SU-DHL-6 (cell line): ENCODE measurements at regions not wholly inside any gene's neighbourhood (a gene's known extent, or its start where the extent isn't known, plus 50 kb on each side); places are given as distances from the start of the nearest gene placed in this dataset.

ENCODE experiments used
- H2AFZ ChIP-seq: fragments of 200-600 bp; sonication (generic); 2 replicates; pipeline ENCODE4 v1.6.1; 2014; ENCODE audit warnings: low read depth, mild to moderate bottlenecking, moderate library complexity, mixed read lengths, antibody characterized with exemption, low read length; ENCODE audit not compliant: severe bottlenecking
- H3F3A ChIP-seq: fragments of 200-600 bp; shearing (Covaris generic); 2 replicates; pipeline ENCODE4 v1.6.0; 2016; ENCODE audit warnings: antibody characterized with exemption, mild to moderate bottlenecking; ENCODE audit not compliant: insufficient read depth
- H3K27ac ChIP-seq: fragments of 200-600 bp; sonication (generic); 2 replicates; pipeline ENCODE4 v1.5.1; 2016; ENCODE audit warnings: low read depth, mild to moderate bottlenecking, low read length, moderate library complexity, mixed read lengths
- H3K27me3 ChIP-seq: fragments of 200-600 bp; sonication (generic), shearing (Covaris generic); 2 replicates; pipeline ENCODE4 v1.6.0; 2014; ENCODE audit warnings: mild to moderate bottlenecking, low read length
- H3K36me3 ChIP-seq: fragments of 200-600 bp; sonication (generic); 2 replicates; pipeline ENCODE4 v1.6.1; 2014; ENCODE audit warnings: mild to moderate bottlenecking, low read length, mixed read lengths
- H3K4me2 ChIP-seq: fragments of 300-600, 200-600 bp; shearing (Covaris generic), sonication (generic); 2 replicates; pipeline ENCODE4 v1.6.0; 2014; ENCODE audit warnings: low read length, low read depth, mild to moderate bottlenecking; ENCODE audit not compliant: poor library complexity, severe bottlenecking
- H3K4me3 ChIP-seq: fragments of 200-600 bp; sonication (generic); 2 replicates; pipeline ENCODE4 v1.5.1; 2014; ENCODE audit warnings: antibody characterized with exemption, low read length, mild to moderate bottlenecking, mixed read lengths; ENCODE audit not compliant: insufficient read depth, poor library complexity, severe bottlenecking
- H3K79me2 ChIP-seq: fragments of 200-600 bp; sonication (generic); 2 replicates; pipeline ENCODE4 v1.6.1; 2014; ENCODE audit warnings: mild to moderate bottlenecking, low read length, moderate library complexity; ENCODE audit not compliant: insufficient read depth
- H3K9ac ChIP-seq: fragments of 200-600 bp; sonication (generic); 2 replicates; pipeline ENCODE4 v1.7.0; 2014; ENCODE audit warnings: mild to moderate bottlenecking, low read length
- H3K9me2 ChIP-seq: fragments of 200-600 bp; sonication (generic); replicated peaks from 2 replicates; pipeline ENCODE4 v1.6.1; 2014; ENCODE audit warnings: low read length; ENCODE audit not compliant: insufficient read depth
- H3K9me3 ChIP-seq: fragments of 200-600 bp; sonication (generic); 2 replicates; pipeline ENCODE4 v1.6.1; 2014; ENCODE audit warnings: low read length, mixed read lengths; ENCODE audit not compliant: insufficient read depth
- H4K20me1 ChIP-seq: fragments of 200-600 bp; sonication (generic); 2 replicates; pipeline ENCODE4 v1.6.1; 2014; ENCODE audit warnings: low read depth, mild to moderate bottlenecking, antibody characterized with exemption, low read length, moderate library complexity, mixed read lengths
- EZH2phosphoT487 ChIP-seq: fragments of 200-600 bp; sonication (generic), shearing (Covaris generic); conservative IDR thresholded peaks from 2 replicates; pipeline ENCODE4 v1.6.1; 2018; ENCODE audit warnings: mild to moderate bottlenecking, antibody characterized with exemption, low read length, moderate library complexity, mixed read lengths
- TF ChIP-seq, protein P1 (sequence below): fragments of 200-600 bp; sonication (generic); IDR thresholded peaks from one replicate; pipeline ENCODE4 v1.5.1; 2017; ENCODE audit warnings: antibody characterized with exemption, mild to moderate bottlenecking, low read length, moderate library complexity; ENCODE audit not compliant: insufficient read depth, poor library complexity, severe bottlenecking

DNA sequence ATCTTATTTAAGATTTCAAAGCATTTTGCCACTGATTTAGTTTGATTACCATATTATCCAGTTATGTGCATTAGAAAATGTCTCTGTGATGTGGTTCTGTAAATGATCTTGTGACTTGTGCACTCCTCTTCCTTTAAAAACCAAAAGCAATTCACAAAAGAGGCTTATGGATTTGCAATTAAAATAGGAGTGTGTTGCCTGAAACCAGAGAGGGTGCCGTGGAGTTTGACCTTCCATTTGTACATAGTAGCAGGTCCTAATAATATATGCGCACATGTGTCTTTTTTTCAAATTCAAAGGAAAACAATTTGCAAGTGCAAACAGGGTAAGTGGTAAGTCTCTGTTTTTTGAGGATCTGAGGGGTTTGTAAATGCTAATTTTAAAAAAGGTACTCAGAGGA, 470.9 kb downstream of the VRK1 start:
- no peak overlapping the region for H3K4me2 ChIP-seq
- H3K36me3 ChIP-seq: no peaks in the 10 kb centered on the region
- no peak overlapping the region for H3K27ac ChIP-seq
- no peaks in the 10 kb centered on the region for H3K9me3 ChIP-seq
- H3F3A ChIP-seq: no peaks in the 10 kb centered on the region
- no peak overlapping the region for H3K9ac ChIP-seq
- no peaks in the 10 kb centered on the region for H3K27me3 ChIP-seq
- no peaks in the 10 kb centered on the region for H3K9me2 ChIP-seq
- no peaks in the 10 kb centered on the region for H3K79me2 ChIP-seq
- TF ChIP-seq EZH2phosphoT487: no peak
- TF ChIP-seq, protein P1, sequence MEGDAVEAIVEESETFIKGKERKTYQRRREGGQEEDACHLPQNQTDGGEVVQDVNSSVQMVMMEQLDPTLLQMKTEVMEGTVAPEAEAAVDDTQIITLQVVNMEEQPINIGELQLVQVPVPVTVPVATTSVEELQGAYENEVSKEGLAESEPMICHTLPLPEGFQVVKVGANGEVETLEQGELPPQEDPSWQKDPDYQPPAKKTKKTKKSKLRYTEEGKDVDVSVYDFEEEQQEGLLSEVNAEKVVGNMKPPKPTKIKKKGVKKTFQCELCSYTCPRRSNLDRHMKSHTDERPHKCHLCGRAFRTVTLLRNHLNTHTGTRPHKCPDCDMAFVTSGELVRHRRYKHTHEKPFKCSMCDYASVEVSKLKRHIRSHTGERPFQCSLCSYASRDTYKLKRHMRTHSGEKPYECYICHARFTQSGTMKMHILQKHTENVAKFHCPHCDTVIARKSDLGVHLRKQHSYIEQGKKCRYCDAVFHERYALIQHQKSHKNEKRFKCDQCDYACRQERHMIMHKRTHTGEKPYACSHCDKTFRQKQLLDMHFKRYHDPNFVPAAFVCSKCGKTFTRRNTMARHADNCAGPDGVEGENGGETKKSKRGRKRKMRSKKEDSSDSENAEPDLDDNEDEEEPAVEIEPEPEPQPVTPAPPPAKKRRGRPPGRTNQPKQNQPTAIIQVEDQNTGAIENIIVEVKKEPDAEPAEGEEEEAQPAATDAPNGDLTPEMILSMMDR: no peak
- H2AFZ ChIP-seq: no peak overlapping the region
- H3K4me3 ChIP-seq: no peak overlapping the region
- no peaks in the 10 kb centered on the region for H4K20me1 ChIP-seq

- Histone ChIP-seq H3K27ac (no peak overlapping the region), H3K36me3 (no peaks in the 10 kb centered on the region), H3K27me3 (no peaks in the 10 kb centered on the region), H3K9me3 (no peaks in the 10 kb centered on the region), H3K4me2 (no peak overlapping the region), H3K4me3 (no peak overlapping the region), H2AFZ (no peak overlapping the region), H3K79me2 (no peaks in the 10 kb centered on the region), H3K9me2 (no peaks in the 10 kb centered on the region), H3F3A (no peaks in the 10 kb centered on the region), H4K20me1 (no peaks in the 10 kb centered on the region), H3K9ac (no peak overlapping the region)
- TF ChIP-seq EZH2phosphoT487: no peak
- TF ChIP-seq, protein P1: no peak
Observed at GRCh38 chr14:97270308-97270707, 473.1 kb downstream of the VRK1 start.

GRCh38 chr14:97271451-97271960, 474.3 kb downstream of the VRK1 start:
- H4K20me1 ChIP-seq: no peaks in the 10 kb centered on the region

More at GRCh38 chr14:97271451-97271960, 474.3 kb downstream of the VRK1 start:
- Histone ChIP-seq H3K9ac (no peak overlapping the region), H3K4me2 (no peak overlapping the region), H3K27ac (no peak overlapping the region), H3K79me2 (no peaks in the 10 kb centered on the region), H3K36me3 (no peaks in the 10 kb centered on the region), H3F3A (no peaks in the 10 kb centered on the region), H3K9me2 (no peaks in the 10 kb centered on the region), H3K4me3 (no peak overlapping the region), H2AFZ (no peak overlapping the region), H3K9me3 (no peaks in the 10 kb centered on the region), H3K27me3 (no peaks in the 10 kb centered on the region)
- no peak for TF ChIP-seq EZH2phosphoT487
- TF ChIP-seq, protein P1: no peak
